RWPE2 (cell line): ENCODE measurements at regions not wholly inside any gene's neighbourhood (a gene's known extent, or its start where the extent isn't known, plus 50 kb on each side); places are given as distances from the start of the nearest gene placed in this dataset.
A peak's percentile ranks its signal among the peaks of the same experiment; 100 is the strongest.

Source experiments
- ATAC-seq: fragments of 200-7000 bp; cut with Tn5 transposase; 3 replicates; pipeline ENCODE4 v1.9.1; 2021; ENCODE audit warnings: low read depth
- DNase-seq: peaks from one replicate; pipeline ENCODE4 v3.0.0-alpha.2; 2020; ENCODE audit warnings: low spot score
- H3K27ac ChIP-seq: fragments of 450-650 bp; 2 replicates; pipeline ENCODE4 v1.5.1; 2017; ENCODE audit warnings: mild to moderate bottlenecking; ENCODE audit not compliant: poor library complexity, severe bottlenecking
- H3K27me3 ChIP-seq: fragments of 250-450 bp; sonication (Bioruptor Pico); 2 replicates; pipeline ENCODE4 v1.5.1; 2021; ENCODE audit warnings: mild to moderate bottlenecking, moderate library complexity; ENCODE audit not compliant: insufficient read depth, poor library complexity, severe bottlenecking
- H3K36me3 ChIP-seq: fragments of 250-450 bp; sonication (Bioruptor Pico); 2 replicates; pipeline ENCODE4 v1.5.1; 2020; ENCODE audit warnings: low read depth, mild to moderate bottlenecking, moderate library complexity
- H3K4me1 ChIP-seq: fragments of 250-450 bp; sonication (Bioruptor Pico); 2 replicates; pipeline ENCODE4 v1.5.1; 2021; ENCODE audit warnings: mild to moderate bottlenecking, moderate library complexity; ENCODE audit not compliant: insufficient read depth, poor library complexity, severe bottlenecking
- H3K4me3 ChIP-seq: fragments of 250-450 bp; sonication (Bioruptor Pico); 2 replicates; pipeline ENCODE4 v1.5.1; 2021; ENCODE audit warnings: mild to moderate bottlenecking, moderate library complexity; ENCODE audit not compliant: severe bottlenecking
- H3K9me3 ChIP-seq: fragments of 250-450 bp; sonication (Bioruptor Pico); 2 replicates; pipeline ENCODE4 v1.5.1; 2021; ENCODE audit warnings: mild to moderate bottlenecking, moderate library complexity; ENCODE audit not compliant: severe bottlenecking
- CTCF ChIP-seq: fragments of 450-650 bp; IDR thresholded peaks from one replicate; pipeline ENCODE4 v1.5.1; 2017; ENCODE audit warnings: mild to moderate bottlenecking, moderate library complexity; ENCODE audit not compliant: poor library complexity, severe bottlenecking

GRCh38 chr5:73278693-73279092, 105.7 kb downstream of the TMEM174 start:
- Histone ChIP-seq H3K36me3 (no peaks in the 10 kb centered on the region), H3K9me3 (no peaks in the 10 kb centered on the region), H3K4me1 (peaks cover 23% of the 10 kb centered on the region), H3K27ac (no peak overlapping the region), H3K27me3 (no peaks in the 10 kb centered on the region), H3K4me3 (no peak overlapping the region)
- TF ChIP-seq CTCF = no peak
- ATAC-seq (peak; percentile 75), DNase-seq (peak; percentile 97)

- H3K27ac ChIP-seq = no peak overlapping the region
These were observed 102.1 kb downstream of the TMEM174 start for GRCh38 chr5:73274881-73275663.

GRCh38 chr5:73274121-73274520, 101.1 kb downstream of the TMEM174 start:
- DNase-seq (no peak), ATAC-seq (no peak)
- Histone ChIP-seq H3K4me1 (peaks cover 3% of the 10 kb centered on the region), H3K9me3 (no peaks in the 10 kb centered on the region), H3K27ac (no peak overlapping the region), H3K4me3 (no peak overlapping the region), H3K36me3 (no peaks in the 10 kb centered on the region), H3K27me3 (no peaks in the 10 kb centered on the region)
- TF ChIP-seq CTCF = no peak

More at GRCh38 chr5:73274881-73275663, 102.1 kb downstream of the TMEM174 start:
- Histone ChIP-seq H3K4me3 (no peak overlapping the region), H3K9me3 (no peaks in the 10 kb centered on the region), H3K36me3 (no peaks in the 10 kb centered on the region), H3K4me1 (peaks cover 7% of the 10 kb centered on the region), H3K27me3 (no peaks in the 10 kb centered on the region)
- DNase-seq (no peak), ATAC-seq (no peak)
- TF ChIP-seq CTCF = no peak

GRCh38 chr5:73273379-73274050, 100.5 kb downstream of the TMEM174 start:
- no peak for DNase-seq
- TF ChIP-seq CTCF = no peak
- no peak for ATAC-seq
- Histone ChIP-seq H3K27ac (no peak overlapping the region), H3K27me3 (no peaks in the 10 kb centered on the region), H3K9me3 (no peaks in the 10 kb centered on the region), H3K4me3 (no peak overlapping the region), H3K36me3 (no peaks in the 10 kb centered on the region), H3K4me1 (no peaks in the 10 kb centered on the region)

GRCh38 chr5:73272351-73272750, 99.4 kb downstream of the TMEM174 start:
- Histone ChIP-seq H3K9me3 (no peaks in the 10 kb centered on the region), H3K36me3 (no peaks in the 10 kb centered on the region), H3K4me1 (no peaks in the 10 kb centered on the region), H3K4me3 (no peak overlapping the region), H3K27me3 (no peaks in the 10 kb centered on the region), H3K27ac (no peak overlapping the region)
- TF ChIP-seq CTCF = no peak
- ATAC-seq (no peak), DNase-seq (no peak)
